ENCODE measurements at regions not wholly inside any gene's neighbourhood (a gene's known extent, or its start where the extent isn't known, plus 50 kb on each side); places are given as distances from the start of the nearest gene placed in this dataset.

- TF ChIP-seq CTCF (conservative IDR thresholded peaks at IDR 0.05; ENCODE audit: low read depth, low read length), result no peak
- no peak for TF ChIP-seq EZH2 (IDR thresholded peaks at IDR 0.05; ENCODE audit: borderline replicate concordance, low read depth, low read length, poor library complexity, severe bottlenecking)
These were observed 92.1 kb upstream of the ELOVL6 start for GRCh38 chr4:110290511-110290910.

Data from A673 (cell line).